NCI-H2081 (cell line): ENCODE measurements at regions not wholly inside any gene's neighbourhood (a gene's known extent, or its start where the extent isn't known, plus 50 kb on each side); places are given as distances from the start of the nearest gene placed in this dataset.

Experiments used
- DNase-seq, 2 experiments: peaks; one replicate each; lab custom pipeline; 2025; lab: John Stamatoyannopoulos, UW

DNA sequence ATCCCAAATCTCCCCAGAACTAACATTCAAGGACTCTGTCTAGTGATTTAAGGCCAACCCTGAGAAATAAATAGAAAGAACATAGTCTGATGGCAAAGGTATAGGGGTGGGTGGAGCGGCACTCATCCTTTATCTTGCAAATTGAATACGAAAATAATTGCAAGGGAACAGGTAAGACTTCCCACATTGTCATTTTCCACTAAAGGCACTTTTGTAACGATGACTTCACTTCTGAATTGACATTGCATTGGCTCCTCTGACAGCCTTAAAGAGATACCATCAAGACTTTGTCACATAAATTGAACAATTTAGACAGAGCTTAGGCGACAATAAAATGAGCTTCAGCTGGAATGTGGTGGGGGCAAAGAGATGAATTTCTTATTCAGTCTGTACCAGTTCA lies 75.3 kb upstream of the PLCL2 start:
- no peak for DNase-seq

DNA sequence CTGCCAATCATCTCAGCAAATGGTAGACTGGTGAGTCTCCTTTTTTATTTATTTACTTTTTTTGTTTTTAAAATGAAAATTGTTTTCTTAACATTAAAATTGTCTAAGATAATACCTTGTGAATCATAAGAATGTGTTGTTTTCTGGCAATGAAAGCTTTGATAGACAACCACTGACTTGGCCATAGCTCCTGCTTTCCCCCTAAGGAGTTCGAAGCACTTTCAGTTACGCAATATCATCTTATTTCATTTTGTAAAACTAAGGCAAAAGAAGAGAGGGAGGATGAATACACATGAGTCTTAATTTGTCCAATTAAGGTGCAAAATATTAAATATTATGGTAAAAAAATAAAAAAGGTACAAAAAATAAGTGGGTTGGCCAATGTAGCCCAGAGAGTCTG lies 74.8 kb upstream of the PLCL2 start:
- DNase-seq = no peak

DNA sequence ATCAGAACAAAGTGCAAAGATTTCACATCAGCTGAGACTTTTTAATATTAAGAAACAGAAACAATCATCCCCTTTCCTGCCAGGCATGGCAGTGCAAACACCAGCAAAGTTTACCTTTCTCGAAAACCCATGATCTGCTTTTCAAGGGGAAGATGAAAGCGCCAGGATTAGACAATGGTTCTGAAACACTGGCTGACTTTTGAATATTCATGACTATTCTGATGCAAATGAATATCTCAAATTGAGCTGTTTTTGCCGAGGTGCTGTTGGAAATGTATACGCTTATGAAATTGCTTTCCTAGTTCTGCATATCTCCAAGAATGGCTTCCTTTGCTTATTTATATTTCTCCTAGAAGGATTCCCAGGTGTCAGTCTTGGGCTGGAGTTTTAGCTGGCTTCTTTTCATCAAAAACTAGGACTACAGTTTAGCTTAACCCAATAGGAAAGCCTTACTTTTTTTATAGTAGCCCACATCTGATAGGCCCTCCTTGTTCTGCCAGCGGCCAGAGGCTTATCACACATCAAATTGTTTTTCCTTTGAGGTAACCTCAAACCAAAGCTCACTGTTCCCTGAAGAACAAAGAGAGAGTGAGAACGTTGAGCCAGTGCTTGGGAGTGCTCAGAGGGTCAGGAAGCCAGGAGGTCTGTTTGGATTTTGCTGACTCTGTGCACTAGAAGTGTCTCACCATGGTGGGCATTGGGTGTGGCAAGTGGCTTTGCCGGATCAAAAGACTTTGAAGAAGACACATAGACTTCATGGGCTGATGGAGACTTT lies 74.0 kb upstream of the PLCL2 start:
- no peak for DNase-seq

DNA sequence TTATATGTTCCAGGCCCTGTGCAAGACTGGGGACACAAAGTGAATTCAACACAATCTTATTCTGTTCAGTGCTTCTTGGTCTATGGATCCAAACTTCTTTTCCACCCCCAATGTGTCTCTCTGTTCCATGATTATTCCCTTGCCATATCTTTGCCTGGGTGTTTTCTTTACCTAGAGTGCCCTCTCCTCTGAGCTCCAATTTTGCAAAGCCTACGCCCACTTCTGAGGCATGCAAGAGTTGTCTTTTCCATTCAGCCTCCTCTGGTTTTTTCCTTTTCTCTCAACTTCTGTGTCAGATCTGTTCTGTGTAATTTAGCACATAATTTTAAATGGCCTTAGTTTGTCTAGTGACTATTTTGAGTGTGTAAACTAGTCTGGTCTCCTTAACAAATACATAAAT lies 72.8 kb upstream of the PLCL2 start:
- no peak for DNase-seq

DNA sequence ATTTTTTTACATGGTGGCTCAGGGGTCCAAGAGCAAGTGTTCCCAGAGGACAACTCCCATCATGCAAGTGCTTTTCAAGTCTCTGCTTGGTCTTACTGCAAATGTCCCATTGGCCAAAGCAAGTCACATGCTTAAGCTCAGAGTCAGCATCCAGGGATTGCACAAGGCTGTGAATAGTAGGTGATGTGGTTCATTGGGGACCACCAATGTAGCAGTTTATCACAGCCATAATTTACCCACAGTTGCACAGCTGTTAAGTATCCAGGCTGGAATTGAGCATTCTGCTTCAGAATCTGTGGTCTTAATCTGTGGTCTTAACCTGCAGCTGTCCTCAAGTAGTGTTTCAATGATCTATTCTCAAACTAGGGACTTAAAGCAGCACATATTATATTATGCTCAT lies 71.4 kb upstream of the PLCL2 start:
- no peak for DNase-seq

DNA sequence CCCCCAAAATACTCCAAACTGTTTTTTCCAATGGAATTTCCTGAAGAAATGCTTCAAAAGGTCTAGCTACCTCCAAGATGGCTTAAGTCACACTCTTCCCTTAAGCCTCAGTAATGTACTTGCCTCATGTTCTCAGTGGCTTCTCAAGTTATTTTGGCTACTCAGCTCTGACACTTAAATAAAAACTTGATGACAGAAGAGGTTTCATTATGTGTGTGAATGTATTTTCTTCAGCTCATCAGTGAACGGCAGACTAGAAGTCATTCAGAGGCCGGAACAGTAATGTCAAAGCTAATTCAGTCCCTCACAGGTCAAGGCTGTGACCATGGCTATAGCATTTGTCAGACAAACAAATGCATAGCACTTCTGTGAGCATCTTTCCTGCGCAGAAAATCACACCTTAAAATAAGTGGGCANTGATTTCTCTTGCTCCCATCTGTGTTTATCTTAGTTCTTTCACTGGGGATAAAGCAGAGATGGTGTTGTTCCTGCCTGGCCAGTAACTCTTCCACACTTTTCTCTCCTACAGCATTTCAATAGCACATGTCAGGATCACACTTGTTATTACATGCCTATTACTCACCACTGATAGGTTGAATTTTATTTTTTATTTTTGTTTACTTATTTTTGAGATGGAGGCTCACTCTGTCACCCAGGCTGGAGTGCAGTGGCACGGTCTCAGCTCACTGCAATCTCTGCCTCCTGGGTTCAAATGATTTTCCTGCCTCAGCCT lies 68.5 kb upstream of the PLCL2 start:
- no peak for DNase-seq

DNA sequence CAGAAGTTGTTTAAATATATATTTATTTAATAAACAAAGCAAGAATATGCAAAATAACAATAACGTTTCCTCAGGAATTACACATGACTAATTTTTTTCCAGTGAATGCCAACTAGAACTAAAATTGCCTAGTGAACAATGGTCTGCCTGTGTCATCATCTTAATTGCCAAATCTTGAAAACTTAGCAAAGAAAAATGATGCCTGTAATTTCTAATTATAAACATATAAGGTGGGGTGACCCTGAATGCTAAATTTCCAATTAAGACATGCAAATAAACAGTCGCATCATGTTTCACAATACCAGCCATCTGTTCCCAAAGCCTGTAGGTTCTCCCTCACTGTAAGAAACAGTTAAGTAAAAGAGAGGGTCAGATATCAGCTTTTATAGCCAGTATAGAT lies 67.6 kb upstream of the PLCL2 start:
- no peak for DNase-seq

DNA sequence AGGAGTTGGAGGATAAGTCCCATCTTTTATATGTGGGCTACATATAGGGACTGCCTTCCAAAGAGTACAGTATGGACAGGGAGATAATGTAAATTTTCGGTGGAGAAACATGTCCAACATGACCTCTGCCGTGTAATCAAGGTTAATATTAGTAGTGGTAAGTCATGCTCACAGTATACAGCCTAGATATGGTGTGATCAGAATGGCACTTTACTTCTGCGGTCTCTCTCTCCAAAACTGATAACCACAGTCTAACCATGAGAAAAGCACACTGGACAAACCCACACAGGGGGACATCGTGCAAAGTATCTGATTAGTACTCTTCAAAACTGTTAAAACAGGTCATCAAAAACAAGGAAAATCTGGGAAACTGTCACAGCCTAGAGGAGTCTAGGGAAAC lies 66.6 kb upstream of the PLCL2 start:
- DNase-seq = no peak

DNA sequence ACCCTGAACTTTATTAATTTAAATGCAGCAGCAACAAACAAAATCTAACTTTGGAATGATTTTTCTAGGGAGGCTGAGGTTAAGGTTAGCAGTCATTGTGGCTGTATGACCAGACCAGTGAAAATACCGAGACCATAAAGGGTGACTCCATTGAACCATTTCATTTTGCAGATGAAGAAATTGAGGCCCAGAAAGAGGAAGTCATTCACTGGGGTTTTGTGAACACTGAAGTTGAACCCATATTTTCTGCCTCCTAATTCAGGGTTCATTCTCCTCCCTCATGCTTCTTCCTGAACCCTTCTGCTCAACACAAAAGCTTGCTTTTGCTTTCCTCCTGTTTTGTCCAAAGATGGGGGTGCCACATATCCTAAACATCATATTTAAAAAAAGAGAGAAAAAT lies 65.8 kb upstream of the PLCL2 start:
- no peak for DNase-seq

DNA sequence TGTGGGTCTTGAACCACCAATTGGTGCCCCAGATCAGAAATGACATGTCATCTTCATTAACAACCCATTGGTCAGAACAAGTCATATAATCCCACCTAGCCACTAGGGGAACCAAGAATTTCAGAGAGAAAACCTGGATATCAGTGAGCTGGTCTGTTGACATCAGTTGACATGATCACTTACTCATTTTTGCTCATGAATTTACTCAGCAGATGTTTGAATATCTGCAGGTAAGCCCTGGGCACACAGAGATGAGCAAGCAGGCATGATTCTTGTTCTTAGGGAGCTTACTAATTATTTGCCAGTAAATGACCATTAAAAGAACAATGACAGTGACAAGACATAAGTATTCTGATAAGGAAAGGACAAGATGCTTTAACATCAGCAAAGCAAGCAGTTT lies 64.3 kb upstream of the PLCL2 start:
- DNase-seq = no peak

DNA sequence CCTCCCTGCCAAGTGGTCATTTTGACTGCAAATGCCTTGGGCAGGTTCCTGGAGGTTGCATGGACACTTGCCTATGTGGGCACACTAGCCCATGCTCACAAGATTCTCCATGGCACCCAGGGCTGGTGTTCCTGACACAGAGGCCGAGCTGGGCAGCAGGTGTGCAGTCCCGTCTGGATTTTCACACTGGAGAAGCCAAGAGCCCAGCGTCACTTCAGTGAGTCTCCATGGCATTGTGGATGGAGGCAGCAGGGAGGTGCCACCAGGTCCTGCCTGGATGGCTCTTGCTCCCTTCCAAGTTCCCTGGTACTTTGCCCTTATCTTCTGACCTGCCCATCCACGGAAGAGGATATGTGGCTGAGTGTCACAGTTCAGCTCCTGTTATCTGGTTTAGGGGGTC lies 63.7 kb upstream of the PLCL2 start:
- DNase-seq = no peak

DNA sequence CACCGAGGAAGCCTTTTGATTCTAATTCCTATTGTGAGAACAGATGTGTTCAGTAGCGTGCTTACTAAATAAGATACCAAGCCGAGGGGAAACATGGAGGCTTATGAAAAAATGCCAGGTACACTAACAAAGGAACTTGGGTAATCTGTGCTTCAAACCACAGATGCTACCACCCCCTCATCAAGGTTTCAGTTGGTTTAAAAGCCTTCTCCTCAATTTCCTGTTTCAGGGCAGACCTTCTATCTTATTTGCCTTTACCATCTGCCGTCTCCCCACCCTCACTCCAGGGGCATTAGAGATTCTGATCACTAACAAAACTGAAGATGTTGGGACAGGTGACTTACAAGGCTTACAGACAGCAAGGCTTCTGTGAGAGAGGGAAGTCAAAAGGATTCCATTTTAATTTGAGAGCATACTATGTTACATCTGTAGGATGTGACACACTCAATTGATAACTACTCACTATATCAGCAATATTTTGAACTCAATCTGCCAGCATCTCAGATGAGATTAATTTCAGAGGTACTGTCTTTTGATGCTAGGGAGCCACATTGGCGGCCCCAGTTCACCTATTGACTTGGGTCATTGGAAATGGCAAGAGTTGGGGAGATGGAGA lies 60.6 kb upstream of the PLCL2 start:
- DNase-seq = no peak

DNA sequence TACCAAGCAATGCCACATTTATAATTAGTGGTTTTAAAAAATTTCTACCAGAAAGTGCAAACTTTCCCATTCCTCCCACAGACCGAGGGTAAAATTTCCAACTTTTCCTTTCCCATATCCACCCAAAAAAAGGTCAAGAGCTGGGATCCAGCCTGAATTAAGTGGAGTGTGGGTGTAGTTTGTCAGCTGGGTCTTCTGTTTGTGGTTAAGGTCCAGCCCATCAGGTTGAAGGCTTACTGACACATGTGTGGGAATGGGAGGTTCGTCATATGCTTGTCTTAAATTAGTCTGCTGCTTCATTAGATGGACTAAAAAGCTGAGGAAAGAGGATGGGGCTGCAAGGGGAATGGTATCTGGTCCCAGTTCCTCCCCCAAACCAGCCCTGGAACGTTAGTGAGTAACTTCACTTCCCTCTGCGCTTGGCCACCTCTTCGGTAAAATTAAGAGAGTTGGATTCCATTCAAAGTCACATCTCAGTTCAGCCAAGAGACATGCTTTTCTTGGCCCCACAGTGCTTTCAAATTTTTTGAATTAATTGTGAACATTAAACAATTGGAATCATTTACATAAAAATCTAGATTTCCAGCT lies 59.0 kb upstream of the PLCL2 start:
- DNase-seq = no peak

DNA sequence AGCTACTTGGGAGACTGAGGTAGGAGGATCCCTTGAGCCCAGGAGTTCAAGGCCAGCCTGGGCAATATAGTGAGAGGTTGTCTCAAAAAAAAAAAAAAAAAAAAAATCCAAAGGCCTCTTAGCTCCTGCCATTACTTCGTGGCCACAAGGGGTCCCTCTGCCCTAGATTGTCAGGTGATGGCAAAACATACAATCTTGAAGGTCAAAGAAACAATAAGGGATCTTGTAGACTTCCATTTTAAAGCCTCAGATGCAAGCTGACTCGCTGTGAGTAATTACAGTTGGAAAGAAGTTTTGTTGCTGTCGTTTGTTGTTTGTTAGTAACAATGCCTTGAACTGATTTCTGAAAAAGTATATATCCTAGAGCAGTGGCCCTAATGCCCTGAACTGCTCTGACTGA lies 55.9 kb upstream of the PLCL2 start:
- DNase-seq = peak in 1 of 2 experiments; percentile 4

DNA sequence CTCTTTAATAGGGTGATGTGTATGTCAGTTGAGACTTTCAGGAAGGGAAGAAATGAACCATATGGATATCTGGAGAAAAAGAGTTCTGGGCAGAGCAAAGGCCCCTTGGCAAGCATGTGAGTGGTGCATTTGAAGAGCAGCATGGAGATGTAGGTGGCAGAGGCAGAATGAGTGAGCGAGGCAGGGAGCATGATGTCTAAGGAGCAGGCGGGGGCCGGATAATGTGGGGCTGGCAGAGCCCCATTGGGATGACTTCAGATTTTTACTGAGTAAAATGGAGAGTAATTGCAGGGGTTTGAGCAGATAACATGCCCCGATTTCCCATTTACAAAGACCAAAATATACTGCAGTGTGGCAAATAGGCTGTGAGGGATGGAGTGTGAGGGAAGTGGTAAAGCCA lies 52.9 kb upstream of the PLCL2 start:
- no peak for DNase-seq

DNA sequence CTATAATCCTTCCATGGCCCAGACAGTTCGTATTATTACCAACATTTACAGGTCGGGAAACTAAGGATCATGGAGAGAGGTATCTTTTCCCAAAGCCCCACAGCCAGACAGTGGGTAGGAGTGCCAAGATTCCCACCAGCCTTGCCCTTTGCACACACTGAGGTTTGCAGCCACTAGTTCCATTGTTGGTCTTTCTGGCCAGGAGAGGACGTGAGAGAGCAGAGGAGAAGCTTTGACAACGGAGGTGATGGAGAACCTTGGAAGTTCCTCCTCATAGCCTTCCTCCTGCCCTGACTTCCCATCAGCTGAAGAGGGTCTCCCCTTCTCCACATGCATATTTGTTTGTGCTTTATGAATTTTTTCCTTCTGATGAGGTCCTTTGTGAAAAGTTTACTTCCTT lies 50.5 kb upstream of the PLCL2 start:
- no peak for DNase-seq

DNA sequence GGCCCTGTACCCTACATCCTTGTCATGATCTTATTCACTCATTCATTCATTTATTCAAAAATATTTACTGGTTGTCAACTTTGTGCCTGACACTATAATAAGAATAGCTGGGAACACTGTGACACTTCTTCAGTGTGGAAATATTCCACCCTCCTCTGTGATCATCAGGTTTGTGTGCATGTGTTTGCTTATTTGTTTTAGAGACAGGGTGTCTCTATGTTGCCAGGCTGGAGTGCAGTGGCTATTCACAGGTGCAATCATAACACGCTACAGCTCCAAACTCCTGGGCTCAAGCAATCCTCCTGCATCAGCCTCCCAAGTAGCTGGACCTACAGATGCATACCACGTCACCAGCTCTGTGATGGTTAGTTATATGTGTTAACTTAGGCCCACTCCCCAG lies 50.0 kb upstream of the PLCL2 start:
- DNase-seq = no peak
